Neural cell (in vitro differentiated cells): ENCODE measurements at regions not wholly inside any gene's neighbourhood (a gene's known extent, or its start where the extent isn't known, plus 50 kb on each side); places are given as distances from the start of the nearest gene placed in this dataset.
"Not testable (repeated sequence)": the region's sequence is repeated elsewhere in the genome, so short reads cannot be mapped to it uniquely, and the experiment has no call there.

ENCODE experiments used
- H2AFZ ChIP-seq: fragments of 200-600, 300-800 bp; sonication (generic), shearing (Covaris generic); 2 replicates; pipeline ENCODE4 v1.6.0; 2014; ENCODE audit warnings: low read depth, mild to moderate bottlenecking, antibody characterized with exemption, low read length, moderate library complexity
- H3F3A ChIP-seq: fragments of 200-600 bp; shearing (Covaris generic); 2 replicates; pipeline ENCODE4 v1.6.1; 2016; ENCODE audit warnings: mild to moderate bottlenecking, moderate library complexity, mixed read lengths, antibody characterized with exemption, low read length; ENCODE audit not compliant: insufficient read depth, poor library complexity, severe bottlenecking
- H3K27ac ChIP-seq: fragments of 200-600, 300-800 bp; sonication (generic), shearing (Covaris generic); 2 replicates; pipeline ENCODE4 v1.5.1; 2014; ENCODE audit warnings: mild to moderate bottlenecking, low read length, moderate library complexity
- H3K27me3 ChIP-seq: fragments of 300-800, 200-600 bp; sonication (generic), shearing (Covaris generic); 2 replicates; pipeline ENCODE4 v1.6.0; 2014; ENCODE audit warnings: mild to moderate bottlenecking, low read depth, low read length, moderate library complexity; ENCODE audit not compliant: insufficient read depth
- H3K36me3 ChIP-seq: fragments of 300-800, 200-600 bp; sonication (generic), shearing (Covaris generic); 2 replicates; pipeline ENCODE4 v1.5.1; 2014; ENCODE audit warnings: mild to moderate bottlenecking, antibody characterized with exemption, low read length, moderate library complexity; ENCODE audit not compliant: insufficient read depth
- H3K4me2 ChIP-seq: fragments of 300-800, 200-600 bp; sonication (generic), shearing (Covaris generic); 2 replicates; pipeline ENCODE4 v1.6.0; 2014; ENCODE audit warnings: mild to moderate bottlenecking, low read length
- H3K4me3 ChIP-seq: fragments of 300-800, 200-600 bp; sonication (generic), shearing (Covaris generic); 2 replicates; pipeline ENCODE4 v1.5.1; 2014; ENCODE audit warnings: mild to moderate bottlenecking, low read length, moderate library complexity
- H3K79me2 ChIP-seq: fragments of 200-600 bp; shearing (Covaris generic); replicated peaks from 2 replicates; pipeline ENCODE4 v1.6.0; 2014; ENCODE audit warnings: mild to moderate bottlenecking, low read length, moderate library complexity; ENCODE audit not compliant: insufficient read depth
- H3K9ac ChIP-seq: fragments of 300-800, 200-600 bp; sonication (generic), shearing (Covaris generic); 2 replicates; pipeline ENCODE4 v1.6.1; 2016; ENCODE audit warnings: mild to moderate bottlenecking, low read length, mixed read lengths
- H3K9me2 ChIP-seq: fragments of 200-600 bp; shearing (Covaris generic); 2 replicates; pipeline ENCODE4 v1.6.1; 2016; ENCODE audit warnings: mild to moderate bottlenecking, low read length, mixed read lengths; ENCODE audit not compliant: insufficient read depth
- H3K9me3 ChIP-seq: fragments of 200-600, 300-800 bp; sonication (generic), shearing (Covaris generic); 2 replicates; pipeline ENCODE4 v1.6.1; 2016; ENCODE audit warnings: mild to moderate bottlenecking, mixed run types, low read length, moderate library complexity, mixed read lengths
- H4K20me1 ChIP-seq: fragments of 200-600 bp; shearing (Covaris generic); 2 replicates; pipeline ENCODE4 v1.6.1; 2016; ENCODE audit warnings: mild to moderate bottlenecking, mixed run types; ENCODE audit not compliant: insufficient read depth
- CTCF ChIP-seq: fragments of 450-650 bp; IDR thresholded peaks from 2 replicates; pipeline ENCODE4 v1.5.1; 2014; ENCODE audit warnings: antibody characterized with exemption, mild to moderate bottlenecking, moderate library complexity; ENCODE audit not compliant: poor library complexity, severe bottlenecking
- EP300 ChIP-seq: fragments of 450-650 bp; conservative IDR thresholded peaks from 2 replicates; pipeline ENCODE4 v1.6.1; 2014; ENCODE audit warnings: antibody characterized with exemption, mild to moderate bottlenecking, moderate library complexity; ENCODE audit not compliant: poor library complexity, severe bottlenecking
- EZH2 ChIP-seq: fragments of 200-600, 300-800 bp; shearing (Covaris generic), sonication (generic); IDR thresholded peaks from 2 replicates; pipeline ENCODE4 v1.6.1; 2014; ENCODE audit warnings: antibody characterized with exemption, low read length, borderline replicate concordance, mild to moderate bottlenecking; ENCODE audit not compliant: insufficient read depth, poor library complexity, severe bottlenecking
- POLR2AphosphoS5 ChIP-seq: IDR thresholded peaks from 2 replicates; pipeline ENCODE4 v1.6.1; 2012
- RAD21 ChIP-seq: fragments of 450-650 bp; conservative IDR thresholded peaks from 2 replicates; pipeline ENCODE4 v1.6.1; 2014; ENCODE audit warnings: antibody characterized with exemption, mild to moderate bottlenecking, moderate library complexity
- REST ChIP-seq: IDR thresholded peaks from 2 replicates; pipeline ENCODE4 v1.6.1; 2012; ENCODE audit warnings: borderline replicate concordance
- SMC3 ChIP-seq: fragments of 450-650 bp; conservative IDR thresholded peaks from 2 replicates; pipeline ENCODE4 v1.6.1; 2014; ENCODE audit warnings: antibody characterized with exemption, mild to moderate bottlenecking, moderate library complexity; ENCODE audit not compliant: poor library complexity
- TAF1 ChIP-seq: IDR thresholded peaks from 2 replicates; pipeline ENCODE4 v1.6.1; 2012; ENCODE audit warnings: low read depth

- not testable (repeated sequence) for H3F3A ChIP-seq, H4K20me1 ChIP-seq, H2AFZ ChIP-seq, H3K9ac ChIP-seq, H3K36me3 ChIP-seq, H3K9me2 ChIP-seq, H3K27me3 ChIP-seq, H3K4me3 ChIP-seq, H3K27ac ChIP-seq, H3K9me3 ChIP-seq, H3K79me2 ChIP-seq, H3K4me2 ChIP-seq
Observed at GRCh38 chr21:27768046-27768637, 801.3 kb upstream of the ADAMTS5 start.

- Histone ChIP-seq H3K9ac (no peak overlapping the region), H3K9me3 (no peaks in the 10 kb centered on the region), H3K36me3 (no peaks in the 10 kb centered on the region), H2AFZ (no peak overlapping the region), H3K4me3 (no peak overlapping the region), H4K20me1 (no peaks in the 10 kb centered on the region), H3K27ac (no peak overlapping the region), H3K27me3 (no peaks in the 10 kb centered on the region), H3K9me2 (no peaks in the 10 kb centered on the region), H3K4me2 (no peak overlapping the region), H3F3A (no peaks in the 10 kb centered on the region), H3K79me2 (no peaks in the 10 kb centered on the region)
- TF ChIP-seq CTCF (no peak), POLR2AphosphoS5 (no peak), EZH2 (no peak), SMC3 (no peak), REST (no peak)
Observed at GRCh38 chr21:27764056-27764455, 797.2 kb upstream of the ADAMTS5 start.

- Histone ChIP-seq H2AFZ (no peak overlapping the region), H3K27me3 (no peaks in the 10 kb centered on the region), H3K4me3 (no peak overlapping the region), H3K36me3 (no peaks in the 10 kb centered on the region), H4K20me1 (no peaks in the 10 kb centered on the region), H3K79me2 (no peaks in the 10 kb centered on the region), H3F3A (no peaks in the 10 kb centered on the region), H3K9me3 (no peaks in the 10 kb centered on the region), H3K9ac (no peak overlapping the region), H3K27ac (no peak overlapping the region), H3K4me2 (no peak overlapping the region), H3K9me2 (no peaks in the 10 kb centered on the region)
- no peak for TF ChIP-seq POLR2AphosphoS5
- TF ChIP-seq REST, result no peak
- no peak for TF ChIP-seq TAF1
- no peak for TF ChIP-seq RAD21
- TF ChIP-seq EP300, result no peak
- TF ChIP-seq EZH2, result no peak
- TF ChIP-seq CTCF, result no peak
Observed at GRCh38 chr21:27761623-27762022, 794.7 kb upstream of the ADAMTS5 start.
